ENCODE measurements at regions not wholly inside any gene's neighbourhood (a gene's known extent, or its start where the extent isn't known, plus 50 kb on each side); places are given as distances from the start of the nearest gene placed in this dataset.

- TF ChIP-seq POLR2A (IDR thresholded peaks at IDR 0.05; ENCODE audit: low read depth, low read length) (no peak), TAF1 (IDR thresholded peaks at IDR 0.05; ENCODE audit: borderline replicate concordance, low read depth, low read length) (no peak)
Observed at GRCh38 chr9:103082494-103082893, 87.4 kb downstream of the CYLC2 start.
